ENCODE measurements at regions not wholly inside any gene's neighbourhood (a gene's known extent, or its start where the extent isn't known, plus 50 kb on each side); places are given as distances from the start of the nearest gene placed in this dataset.

GRCh38 chr5:126370796-126371718, 52.2 kb upstream of the GRAMD2B start:
- DNase-seq (ENCODE audit: low read depth, low spot score): no peak
- ChIA-PET POLR2A (no interaction called here), CTCF (interaction anchor here (0.8 to 1.4 kb wide), 5 partner anchors 14 to 168 kb away, joined by 3 read pairs; no protein-coding TSS in a partner anchor)
- TF ChIP-seq CTCF (IDR thresholded peaks at IDR 0.05; ENCODE audit: insufficient read depth, low read length, missing control alignments): no peak
- H3K4me3 ChIP-seq (ENCODE audit: low read depth, low read length): no peak overlapping the region

DNA sequence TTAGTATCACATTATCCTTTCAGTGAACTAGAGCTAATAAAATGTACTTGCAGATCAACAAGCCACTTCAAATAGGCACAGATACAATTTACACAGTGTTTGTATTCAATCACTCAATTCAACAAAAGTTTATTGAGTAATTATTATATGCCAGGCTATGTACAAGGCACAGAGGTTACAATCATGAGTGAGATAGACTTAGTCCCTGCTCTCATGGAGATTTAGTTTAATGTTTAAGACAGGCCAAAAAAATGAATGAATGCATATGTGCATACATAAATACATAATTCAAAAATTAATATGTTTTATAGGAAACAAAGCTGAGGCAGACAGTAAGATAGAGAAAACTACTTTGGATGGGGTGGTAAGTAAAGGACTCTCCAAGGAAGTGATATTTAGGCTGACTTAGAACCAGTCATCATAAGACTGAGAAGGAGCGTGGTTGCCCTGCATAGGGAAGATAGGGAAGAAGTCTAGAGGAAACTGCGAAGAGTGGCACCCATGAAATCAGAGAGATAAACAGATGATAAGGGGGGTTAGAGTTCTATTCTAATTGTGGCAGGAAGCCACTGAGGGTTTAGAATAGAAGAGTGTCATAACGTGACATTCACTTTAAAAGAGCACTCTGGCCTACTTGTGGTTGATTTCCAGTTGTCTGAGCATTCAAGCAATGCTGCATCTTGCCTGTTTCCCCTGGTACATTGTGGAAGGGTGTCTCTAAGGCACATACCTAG, 49.7 kb upstream of the GRAMD2B start:
- no peak overlapping the region for H3K4me3 ChIP-seq (ENCODE audit: low read depth, low read length)
- ChIA-PET POLR2A (no interaction called here), CTCF (interaction anchor here (0.7 to 1.2 kb wide), 2 partner anchors 9 to 165 kb away, joined by 3 to 4 read pairs; no protein-coding TSS in a partner anchor)
- TF ChIP-seq CTCF (IDR thresholded peaks at IDR 0.05; ENCODE audit: insufficient read depth, low read length, missing control alignments): no peak
- DNase-seq (ENCODE audit: low read depth, low spot score): no peak
